ENCODE measurements at regions not wholly inside any gene's neighbourhood (a gene's known extent, or its start where the extent isn't known, plus 50 kb on each side); places are given as distances from the start of the nearest gene placed in this dataset.

DNA sequence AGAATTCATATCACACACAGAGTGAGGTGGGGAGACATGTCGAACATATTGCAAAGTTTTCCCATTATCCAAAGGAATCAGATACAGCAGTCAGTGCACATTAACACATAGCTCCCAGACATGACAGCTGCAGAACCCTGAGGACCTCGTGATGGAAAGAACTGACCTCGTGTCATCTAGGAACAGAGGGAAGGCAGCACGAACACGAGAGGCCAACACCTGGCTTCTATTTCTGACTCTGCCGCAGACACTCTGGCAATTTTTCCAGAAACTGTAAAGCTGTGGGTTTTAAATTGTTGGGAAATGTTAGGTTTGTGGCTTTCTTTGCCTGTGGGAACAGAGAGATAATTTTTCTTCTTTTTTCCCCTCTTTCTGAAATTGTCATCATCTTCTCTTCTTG is 315.0 kb upstream of the PIK3R1 start:
- TF ChIP-seq FOXA1 (IDR thresholded peaks at IDR 0.05), result no peak
- TF ChIP-seq, protein P1, sequence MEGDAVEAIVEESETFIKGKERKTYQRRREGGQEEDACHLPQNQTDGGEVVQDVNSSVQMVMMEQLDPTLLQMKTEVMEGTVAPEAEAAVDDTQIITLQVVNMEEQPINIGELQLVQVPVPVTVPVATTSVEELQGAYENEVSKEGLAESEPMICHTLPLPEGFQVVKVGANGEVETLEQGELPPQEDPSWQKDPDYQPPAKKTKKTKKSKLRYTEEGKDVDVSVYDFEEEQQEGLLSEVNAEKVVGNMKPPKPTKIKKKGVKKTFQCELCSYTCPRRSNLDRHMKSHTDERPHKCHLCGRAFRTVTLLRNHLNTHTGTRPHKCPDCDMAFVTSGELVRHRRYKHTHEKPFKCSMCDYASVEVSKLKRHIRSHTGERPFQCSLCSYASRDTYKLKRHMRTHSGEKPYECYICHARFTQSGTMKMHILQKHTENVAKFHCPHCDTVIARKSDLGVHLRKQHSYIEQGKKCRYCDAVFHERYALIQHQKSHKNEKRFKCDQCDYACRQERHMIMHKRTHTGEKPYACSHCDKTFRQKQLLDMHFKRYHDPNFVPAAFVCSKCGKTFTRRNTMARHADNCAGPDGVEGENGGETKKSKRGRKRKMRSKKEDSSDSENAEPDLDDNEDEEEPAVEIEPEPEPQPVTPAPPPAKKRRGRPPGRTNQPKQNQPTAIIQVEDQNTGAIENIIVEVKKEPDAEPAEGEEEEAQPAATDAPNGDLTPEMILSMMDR (IDR thresholded peaks at IDR 0.05; ENCODE audit: low read depth, low read length, missing input control), result no peak
- no peak for TF ChIP-seq HNF4G (IDR thresholded peaks at IDR 0.05)
- no peak for TF ChIP-seq EGR1 (IDR thresholded peaks at IDR 0.05; ENCODE audit: low read depth in 2 of 2)
- TF ChIP-seq, protein P2, sequence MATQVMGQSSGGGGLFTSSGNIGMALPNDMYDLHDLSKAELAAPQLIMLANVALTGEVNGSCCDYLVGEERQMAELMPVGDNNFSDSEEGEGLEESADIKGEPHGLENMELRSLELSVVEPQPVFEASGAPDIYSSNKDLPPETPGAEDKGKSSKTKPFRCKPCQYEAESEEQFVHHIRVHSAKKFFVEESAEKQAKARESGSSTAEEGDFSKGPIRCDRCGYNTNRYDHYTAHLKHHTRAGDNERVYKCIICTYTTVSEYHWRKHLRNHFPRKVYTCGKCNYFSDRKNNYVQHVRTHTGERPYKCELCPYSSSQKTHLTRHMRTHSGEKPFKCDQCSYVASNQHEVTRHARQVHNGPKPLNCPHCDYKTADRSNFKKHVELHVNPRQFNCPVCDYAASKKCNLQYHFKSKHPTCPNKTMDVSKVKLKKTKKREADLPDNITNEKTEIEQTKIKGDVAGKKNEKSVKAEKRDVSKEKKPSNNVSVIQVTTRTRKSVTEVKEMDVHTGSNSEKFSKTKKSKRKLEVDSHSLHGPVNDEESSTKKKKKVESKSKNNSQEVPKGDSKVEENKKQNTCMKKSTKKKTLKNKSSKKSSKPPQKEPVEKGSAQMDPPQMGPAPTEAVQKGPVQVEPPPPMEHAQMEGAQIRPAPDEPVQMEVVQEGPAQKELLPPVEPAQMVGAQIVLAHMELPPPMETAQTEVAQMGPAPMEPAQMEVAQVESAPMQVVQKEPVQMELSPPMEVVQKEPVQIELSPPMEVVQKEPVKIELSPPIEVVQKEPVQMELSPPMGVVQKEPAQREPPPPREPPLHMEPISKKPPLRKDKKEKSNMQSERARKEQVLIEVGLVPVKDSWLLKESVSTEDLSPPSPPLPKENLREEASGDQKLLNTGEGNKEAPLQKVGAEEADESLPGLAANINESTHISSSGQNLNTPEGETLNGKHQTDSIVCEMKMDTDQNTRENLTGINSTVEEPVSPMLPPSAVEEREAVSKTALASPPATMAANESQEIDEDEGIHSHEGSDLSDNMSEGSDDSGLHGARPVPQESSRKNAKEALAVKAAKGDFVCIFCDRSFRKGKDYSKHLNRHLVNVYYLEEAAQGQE (IDR thresholded peaks at IDR 0.05), result no peak
- no peak for TF ChIP-seq RAD21 (IDR thresholded peaks at IDR 0.05)
- TF ChIP-seq, protein P3, sequence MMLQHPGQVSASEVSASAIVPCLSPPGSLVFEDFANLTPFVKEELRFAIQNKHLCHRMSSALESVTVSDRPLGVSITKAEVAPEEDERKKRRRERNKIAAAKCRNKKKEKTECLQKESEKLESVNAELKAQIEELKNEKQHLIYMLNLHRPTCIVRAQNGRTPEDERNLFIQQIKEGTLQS (IDR thresholded peaks at IDR 0.05), result no peak
- no peak for TF ChIP-seq YY1 (IDR thresholded peaks at IDR 0.05)
- no peak for TF ChIP-seq JUND (IDR thresholded peaks at IDR 0.05)
- no peak for TF ChIP-seq GABPA (IDR thresholded peaks at IDR 0.05 in 1 of 2, conservative IDR thresholded peaks at IDR 0.05 in 1 of 2)
- TF ChIP-seq, protein P4, sequence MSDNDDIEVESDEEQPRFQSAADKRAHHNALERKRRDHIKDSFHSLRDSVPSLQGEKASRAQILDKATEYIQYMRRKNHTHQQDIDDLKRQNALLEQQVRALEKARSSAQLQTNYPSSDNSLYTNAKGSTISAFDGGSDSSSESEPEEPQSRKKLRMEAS (IDR thresholded peaks at IDR 0.05), result no peak
- TF ChIP-seq TAF1 (conservative IDR thresholded peaks at IDR 0.05), result no peak

All from liver (tissue), 3 donors.